ENCODE measurements at regions not wholly inside any gene's neighbourhood (a gene's known extent, or its start where the extent isn't known, plus 50 kb on each side); places are given as distances from the start of the nearest gene placed in this dataset.
"Not testable (repeated sequence)": the region's sequence is repeated elsewhere in the genome, so short reads cannot be mapped to it uniquely, and the experiment has no call there.

GRCh38 chr11:43168241-43168640 lies 143.6 kb upstream of the API5 start:
- not testable (repeated sequence) for DNase-seq

DNA sequence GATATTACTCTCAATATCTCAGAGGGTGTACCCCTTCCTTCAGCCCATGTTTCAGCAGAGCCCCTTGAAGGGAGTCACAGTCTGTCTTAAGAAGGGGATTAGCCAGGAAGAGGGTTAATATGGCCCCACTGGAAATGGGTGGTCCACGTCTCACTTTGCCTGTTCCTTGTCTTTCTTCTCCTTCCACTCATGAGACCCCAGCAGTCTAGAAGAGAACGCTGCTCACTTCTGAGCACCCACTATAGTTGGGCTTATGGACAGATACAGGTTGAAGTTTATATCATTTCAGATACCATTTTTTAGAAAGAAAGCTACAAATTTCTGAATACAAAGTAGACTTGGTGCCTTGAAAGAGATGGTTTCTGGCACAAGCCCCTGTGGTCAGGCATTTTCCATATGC lies 139.3 kb upstream of the API5 start:
- DNase-seq = no peak

DNA sequence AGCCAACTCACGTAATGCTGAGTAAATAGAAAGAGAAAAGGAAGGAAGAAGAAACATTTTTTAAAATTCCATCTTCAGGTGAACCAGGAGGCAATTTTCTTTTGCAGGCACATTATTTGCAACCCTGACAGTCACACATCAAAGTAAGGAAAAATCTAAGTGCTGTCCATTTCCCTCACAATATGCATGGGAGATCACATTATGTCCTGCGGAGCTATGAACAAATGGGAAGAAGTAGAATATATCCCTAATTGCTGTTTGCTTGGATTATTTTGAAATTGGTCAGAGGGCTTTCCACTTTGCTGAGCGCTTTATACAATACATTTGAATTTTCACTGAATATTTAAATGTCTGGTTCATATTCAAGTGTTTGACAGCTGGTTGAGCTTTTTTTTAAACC lies 133.8 kb upstream of the API5 start:
- no peak for DNase-seq

DNA sequence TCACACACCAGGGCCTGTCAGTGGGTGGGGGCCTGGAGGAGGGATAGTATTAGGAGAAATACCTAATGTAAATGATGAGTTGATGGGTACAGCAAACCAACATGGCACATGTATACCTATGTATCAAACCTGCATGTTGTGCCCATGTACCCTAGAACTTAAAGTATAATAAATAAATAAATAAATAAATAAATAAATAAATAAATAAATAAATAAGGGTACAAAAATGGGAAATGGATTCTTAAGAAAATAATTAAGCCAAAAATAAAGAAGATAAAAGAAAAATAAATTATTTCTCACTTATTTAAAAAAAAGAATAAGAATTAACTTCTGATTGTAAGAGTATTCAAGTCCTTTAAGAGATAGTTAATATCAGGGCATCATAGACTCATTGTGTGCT lies 117.3 kb upstream of the API5 start:
- not testable (repeated sequence) for DNase-seq

DNA sequence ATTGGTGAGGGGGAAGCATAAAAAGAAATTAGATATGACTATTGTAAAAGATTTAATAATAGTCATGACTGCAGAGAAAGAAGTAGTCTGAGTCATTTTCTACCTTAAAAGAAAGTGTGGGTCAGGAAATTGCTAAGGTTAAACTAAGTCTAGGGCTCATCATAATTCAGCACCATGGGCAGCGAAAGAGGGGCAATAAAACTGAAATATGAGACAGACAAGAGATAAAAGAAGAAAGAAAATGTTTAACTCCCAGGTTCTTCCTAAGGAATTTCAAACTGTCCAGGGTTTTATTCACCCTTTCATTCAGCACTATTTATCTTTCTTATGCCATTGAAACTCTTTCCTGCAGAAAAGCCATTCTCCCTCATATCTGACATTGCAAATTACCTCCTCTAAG lies 114.4 kb upstream of the API5 start:
- DNase-seq = no peak

GRCh38 chr11:43200031-43200430 lies 111.8 kb upstream of the API5 start:
- DNase-seq = no peak

- no peak for DNase-seq
These were observed 99.5 kb upstream of the API5 start for GRCh38 chr11:43212279-43212678.

DNA sequence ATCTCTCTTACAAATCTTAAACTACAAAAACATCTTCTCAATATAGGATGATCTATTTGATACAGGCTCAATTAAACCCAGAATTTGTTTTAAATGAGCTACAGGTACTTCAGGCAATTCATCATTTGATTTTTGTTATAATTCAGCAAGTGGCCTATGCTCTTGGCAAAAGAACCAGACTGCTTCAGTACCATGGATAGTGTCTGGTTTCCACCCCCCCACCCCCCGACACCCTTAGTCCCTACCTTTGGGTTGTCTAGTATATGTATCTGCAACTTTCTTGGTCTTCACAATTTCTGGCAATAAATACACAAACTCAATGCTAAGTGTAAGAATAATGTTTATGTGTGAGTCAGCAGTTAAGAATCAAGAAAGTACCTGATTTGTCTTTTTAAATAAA lies 97.3 kb upstream of the API5 start:
- DNase-seq = no peak

DNA sequence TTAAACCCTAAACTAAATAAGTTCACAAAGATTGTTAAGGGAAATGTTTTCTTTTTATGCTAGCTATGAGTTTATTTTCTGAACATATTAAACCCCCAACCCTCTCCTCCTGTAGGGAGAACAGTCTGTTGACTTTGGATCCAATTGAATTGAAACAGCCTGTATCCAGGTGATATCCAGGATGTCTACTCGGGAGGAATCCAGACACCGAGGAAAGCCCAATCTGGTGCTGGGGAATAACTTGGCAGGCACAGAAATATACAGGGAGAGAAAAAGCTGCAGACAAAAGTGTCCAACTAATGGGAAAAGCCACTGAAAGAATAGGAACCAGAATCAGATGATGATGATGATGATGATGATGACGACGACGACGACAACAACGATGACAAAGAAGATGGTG lies 93.9 kb upstream of the API5 start:
- no peak for DNase-seq

DNA sequence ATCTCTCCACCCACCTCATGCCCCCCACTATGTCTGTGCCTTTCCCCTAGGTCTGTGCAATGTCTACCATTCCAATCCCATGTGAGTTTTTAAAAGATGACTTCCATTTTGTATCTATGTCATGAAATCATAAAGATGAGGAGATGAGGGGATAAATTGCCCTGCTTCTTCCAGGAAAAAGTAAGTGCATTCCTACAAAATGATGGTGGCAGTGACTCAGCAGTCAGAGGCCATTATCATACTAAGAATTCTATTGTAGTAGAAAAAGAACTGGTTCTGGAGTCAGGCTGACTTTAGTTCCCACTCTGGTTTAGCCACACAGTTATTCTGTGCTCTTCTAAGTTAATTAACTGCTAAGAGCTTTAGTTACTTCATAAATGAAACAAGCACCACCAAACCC lies 89.6 kb upstream of the API5 start:
- no peak for DNase-seq

- DNase-seq = no peak
These were observed 88.8 kb upstream of the API5 start for GRCh38 chr11:43223026-43223425.

GRCh38 chr11:43234881-43235280 lies 76.9 kb upstream of the API5 start:
- DNase-seq = no peak

DNA sequence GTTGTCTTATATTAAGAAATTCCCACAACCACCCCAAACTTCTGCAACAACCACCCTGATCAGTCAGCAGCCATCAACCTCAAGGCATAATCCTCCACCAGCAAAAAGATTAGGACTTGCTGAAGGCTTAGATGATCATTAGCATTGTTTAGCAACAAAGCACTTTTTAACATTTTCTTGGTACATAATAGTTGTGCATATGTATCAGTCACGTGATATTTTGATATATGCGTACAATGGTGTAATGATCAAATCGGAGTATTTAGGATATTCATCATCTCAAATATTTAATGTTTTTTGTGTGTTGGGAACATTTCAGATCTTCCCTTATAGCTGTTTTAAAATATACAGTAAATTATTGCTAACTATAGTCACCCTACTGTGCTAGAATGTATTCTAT lies 73.5 kb upstream of the API5 start:
- DNase-seq = no peak

DNA sequence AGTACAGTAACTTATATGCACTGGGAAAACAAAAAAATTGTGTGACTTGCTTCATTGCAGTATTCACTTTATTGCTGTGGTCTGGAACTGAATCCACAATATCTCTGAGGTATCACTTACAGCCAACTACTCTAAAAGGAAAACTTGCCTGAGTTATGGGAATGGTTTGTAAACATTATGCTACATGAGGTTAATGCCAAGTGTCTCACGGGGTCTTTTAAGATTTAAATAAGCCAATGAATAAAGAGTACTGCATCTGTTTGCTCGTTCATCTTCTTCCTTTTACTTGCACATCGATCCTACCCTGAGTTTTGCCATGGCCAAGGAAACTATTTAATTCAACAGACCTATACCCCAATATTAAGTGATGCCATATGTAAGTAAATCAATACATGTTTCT lies 72.0 kb upstream of the API5 start:
- DNase-seq = no peak

DNA sequence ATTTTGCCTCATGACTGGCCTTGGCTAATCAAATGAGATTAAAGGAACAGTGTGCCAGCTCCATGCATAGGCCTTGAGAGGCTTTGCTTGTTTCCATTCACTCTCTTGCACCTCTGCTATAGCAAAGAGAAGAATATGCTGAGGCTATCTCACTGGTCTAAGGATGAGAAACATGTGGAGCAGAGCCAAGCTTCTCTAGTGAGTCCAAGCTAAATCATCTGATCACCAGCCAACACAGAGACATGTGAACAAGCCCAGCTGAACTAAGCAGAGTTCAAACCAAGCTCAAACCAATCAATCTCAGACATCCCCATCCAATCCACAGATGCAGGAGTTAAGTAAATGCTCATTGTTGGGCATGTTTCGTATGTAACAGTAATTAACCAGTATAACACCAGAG lies 69.4 kb upstream of the API5 start:
- no peak for DNase-seq

DNA sequence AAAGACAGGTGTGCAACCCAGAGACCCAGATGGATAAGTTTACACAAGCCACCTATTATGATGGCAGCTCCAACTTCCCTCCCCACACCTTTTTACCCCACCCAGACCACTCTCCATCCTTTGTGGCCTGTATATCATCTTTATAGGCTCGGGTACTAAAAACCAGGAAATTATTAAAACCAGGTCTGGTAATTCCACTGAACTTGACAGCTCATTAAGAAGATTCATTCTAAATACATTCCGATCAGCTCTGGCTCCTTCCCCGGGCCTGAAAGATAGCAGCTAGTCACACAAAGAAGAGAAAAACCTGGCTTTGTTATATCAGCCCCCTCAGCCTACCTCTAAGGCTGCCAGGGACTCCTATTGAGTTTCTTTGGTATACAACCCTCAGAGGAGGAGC lies 67.9 kb upstream of the API5 start:
- DNase-seq = no peak

- DNase-seq = no peak
These were observed 66.3 kb upstream of the API5 start for GRCh38 chr11:43245466-43245865.

GRCh38 chr11:43250309-43250708 lies 61.5 kb upstream of the API5 start:
- no peak for DNase-seq

GRCh38 chr11:43261775-43262174 lies 50.0 kb upstream of the API5 start:
- DNase-seq = no peak
